ENCODE measurements at regions not wholly inside any gene's neighbourhood (a gene's known extent, or its start where the extent isn't known, plus 50 kb on each side); places are given as distances from the start of the nearest gene placed in this dataset.
"Not testable (repeated sequence)": the region's sequence is repeated elsewhere in the genome, so short reads cannot be mapped to it uniquely, and the experiment has no call there.

DNA sequence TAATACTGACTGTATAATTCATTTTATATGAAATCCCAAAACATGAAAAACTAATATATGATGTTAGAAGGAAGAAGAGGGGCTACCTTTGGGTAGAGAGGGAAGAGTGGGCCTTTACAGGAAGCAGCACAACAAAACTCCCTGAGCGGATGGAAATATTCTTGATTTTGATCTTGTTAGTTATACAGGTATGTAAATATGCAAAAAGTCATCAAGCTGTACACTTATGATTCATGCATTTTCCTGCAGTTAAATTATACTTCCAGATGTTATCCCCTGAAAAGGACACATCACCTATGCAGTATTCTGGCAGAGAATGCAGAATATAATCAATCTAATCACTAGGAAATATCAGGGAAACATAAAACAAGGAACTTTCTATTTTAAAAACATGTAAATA is 249.4 kb upstream of the MGAT5 start:
- 80% methylated on average over 1 of the region's 1 CpG for WGBS (ENCODE audit: insufficient coverage)
- Histone ChIP-seq H3K36me3 (ENCODE audit: control insufficient read depth, insufficient read depth, low read length) (no peaks in the 10 kb centered on the region), H3K4me1 (ENCODE audit: control insufficient read depth, insufficient read depth, low read length) (no peaks in the 10 kb centered on the region), H3K4me3 (ENCODE audit: low read length) (no peak overlapping the region), H3K9me3 (replicated peaks; ENCODE audit: control insufficient read depth, low read depth, low read length) (no peaks in the 10 kb centered on the region), H3K27me3 (ENCODE audit: control insufficient read depth, insufficient read depth, low read length) (no peaks in the 10 kb centered on the region), H3K27ac (ENCODE audit: low read length) (no peak overlapping the region)
- no peak for DNase-seq

DNA sequence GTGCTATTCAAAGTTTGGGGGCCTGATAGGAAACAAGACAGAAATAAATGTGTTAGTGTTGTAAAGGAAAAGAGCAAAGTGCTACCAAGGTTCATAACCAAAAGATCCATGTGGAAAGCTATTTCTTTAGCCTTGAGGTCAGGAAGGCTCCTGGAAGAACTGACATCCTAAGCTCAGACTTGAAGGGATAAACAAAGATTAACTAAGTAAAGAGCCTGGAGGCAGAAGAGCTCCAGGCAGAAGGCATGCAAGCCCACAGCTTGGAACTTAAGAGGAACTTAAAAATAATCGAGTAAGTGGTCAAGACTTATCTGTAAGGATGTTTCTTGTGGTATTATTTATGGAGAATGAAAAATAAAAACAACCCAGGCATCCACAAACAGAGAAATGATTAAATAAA is 245.0 kb upstream of the MGAT5 start:
- Histone ChIP-seq H3K27me3 (ENCODE audit: control insufficient read depth, insufficient read depth, low read length) (no peaks in the 10 kb centered on the region), H3K9me3 (replicated peaks; ENCODE audit: control insufficient read depth, low read depth, low read length) (no peaks in the 10 kb centered on the region), H3K27ac (ENCODE audit: low read length) (no peak overlapping the region), H3K4me1 (ENCODE audit: control insufficient read depth, insufficient read depth, low read length) (no peaks in the 10 kb centered on the region), H3K4me3 (ENCODE audit: low read length) (no peak overlapping the region), H3K36me3 (ENCODE audit: control insufficient read depth, insufficient read depth, low read length) (no peaks in the 10 kb centered on the region)
- DNase-seq, result no peak
- WGBS (ENCODE audit: insufficient coverage), result no CpG with 5 or more reads among the region's 1 CpG

DNA sequence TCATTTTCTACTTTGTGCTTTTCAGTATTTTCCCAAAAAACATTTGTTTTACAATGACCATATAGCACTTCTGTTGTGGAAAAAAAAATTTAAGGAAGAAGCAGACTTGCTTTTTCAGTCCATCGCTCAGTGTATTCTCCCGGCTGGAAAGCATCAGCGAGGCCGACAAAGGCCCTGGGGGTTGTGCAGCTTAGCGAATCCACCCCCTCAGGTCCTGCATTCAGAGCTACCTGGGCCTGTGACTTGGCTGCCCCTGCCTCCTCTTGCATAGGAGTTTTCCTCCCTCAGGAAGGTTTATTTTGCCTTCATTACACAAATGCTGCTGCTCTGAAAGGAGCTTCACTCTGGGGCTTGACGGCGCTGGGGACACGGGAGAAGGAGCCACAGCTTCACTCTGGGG is 244.4 kb upstream of the MGAT5 start:
- Histone ChIP-seq H3K27ac (ENCODE audit: low read length) (no peak overlapping the region), H3K4me3 (ENCODE audit: low read length) (no peak overlapping the region), H3K27me3 (ENCODE audit: control insufficient read depth, insufficient read depth, low read length) (no peaks in the 10 kb centered on the region), H3K4me1 (ENCODE audit: control insufficient read depth, insufficient read depth, low read length) (no peaks in the 10 kb centered on the region), H3K36me3 (ENCODE audit: control insufficient read depth, insufficient read depth, low read length) (no peaks in the 10 kb centered on the region), H3K9me3 (replicated peaks; ENCODE audit: control insufficient read depth, low read depth, low read length) (no peaks in the 10 kb centered on the region)
- 50% methylated on average over 4 of the region's 8 CpGs for WGBS (ENCODE audit: insufficient coverage)
- no peak for DNase-seq

DNA sequence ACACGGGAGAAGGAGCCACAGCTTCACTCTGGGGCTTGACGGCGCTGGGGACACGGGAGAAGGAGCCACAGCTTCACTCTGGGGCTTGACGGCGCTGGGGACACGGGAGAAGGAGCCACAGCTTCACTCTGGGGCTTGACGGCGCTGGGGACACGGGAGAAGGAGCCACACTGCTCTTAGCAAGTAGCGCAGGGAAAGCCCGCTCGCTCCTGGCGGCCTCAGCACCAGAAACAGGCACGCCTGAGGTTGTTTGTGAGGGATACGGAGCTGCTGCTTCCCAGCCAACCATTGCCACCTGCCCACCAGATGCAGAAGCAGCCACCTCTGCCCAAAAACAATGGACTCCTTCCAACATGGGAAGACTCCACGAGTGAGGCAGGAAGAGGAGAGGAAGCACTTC is 244.0 kb upstream of the MGAT5 start:
- not testable (repeated sequence) for H3K36me3 ChIP-seq (ENCODE audit: control insufficient read depth, insufficient read depth, low read length); H3K27me3 ChIP-seq (ENCODE audit: control insufficient read depth, insufficient read depth, low read length); DNase-seq; H3K9me3 ChIP-seq (replicated peaks; ENCODE audit: control insufficient read depth, low read depth, low read length); H3K27ac ChIP-seq (ENCODE audit: low read length); H3K4me3 ChIP-seq (ENCODE audit: low read length); H3K4me1 ChIP-seq (ENCODE audit: control insufficient read depth, insufficient read depth, low read length)
- no CpG with 5 or more reads among the region's 17 CpGs for WGBS (ENCODE audit: insufficient coverage)

DNA sequence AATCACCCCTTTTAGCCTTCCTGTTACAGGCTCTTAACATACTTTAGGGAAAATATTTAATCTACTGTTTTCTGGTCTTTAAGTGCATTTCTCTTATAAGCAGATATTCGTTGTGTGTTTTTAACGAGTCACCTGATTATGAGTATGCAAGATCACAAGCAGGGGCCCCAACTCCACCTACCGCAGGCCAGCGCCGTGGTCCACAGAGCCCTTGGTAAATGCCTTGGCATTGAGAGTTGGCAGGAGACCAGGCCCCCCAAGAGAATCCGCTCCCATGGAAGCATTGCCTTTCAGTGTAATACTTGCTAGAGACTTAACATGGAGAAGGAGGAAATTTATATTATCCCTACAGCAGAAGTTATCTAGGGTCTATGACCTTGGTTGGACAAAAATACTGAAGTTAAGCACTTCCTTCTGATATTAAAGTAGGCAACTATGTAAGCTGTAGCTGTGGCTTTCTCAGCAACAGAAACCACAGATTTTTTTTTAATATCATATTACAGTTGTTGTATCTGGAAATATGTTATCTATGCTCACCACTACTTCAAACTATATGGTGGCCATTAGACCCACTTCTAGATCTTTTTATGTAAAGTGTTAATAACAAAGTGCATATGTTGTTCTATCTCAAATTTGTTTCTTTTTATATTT is 241.8 kb upstream of the MGAT5 start:
- WGBS (ENCODE audit: insufficient coverage), result 83% methylated on average over 5 of the region's 6 CpGs
- H3K9me3 ChIP-seq (replicated peaks; ENCODE audit: control insufficient read depth, low read depth, low read length), result no peaks in the 10 kb centered on the region
- no peaks in the 10 kb centered on the region for H3K4me1 ChIP-seq (ENCODE audit: control insufficient read depth, insufficient read depth, low read length)
- H3K27ac ChIP-seq (ENCODE audit: low read length), result no peak overlapping the region
- DNase-seq, result no peak
- H3K4me3 ChIP-seq (ENCODE audit: low read length), result no peak overlapping the region
- H3K36me3 ChIP-seq (ENCODE audit: control insufficient read depth, insufficient read depth, low read length), result no peaks in the 10 kb centered on the region
- H3K27me3 ChIP-seq (ENCODE audit: control insufficient read depth, insufficient read depth, low read length), result no peaks in the 10 kb centered on the region

DNA sequence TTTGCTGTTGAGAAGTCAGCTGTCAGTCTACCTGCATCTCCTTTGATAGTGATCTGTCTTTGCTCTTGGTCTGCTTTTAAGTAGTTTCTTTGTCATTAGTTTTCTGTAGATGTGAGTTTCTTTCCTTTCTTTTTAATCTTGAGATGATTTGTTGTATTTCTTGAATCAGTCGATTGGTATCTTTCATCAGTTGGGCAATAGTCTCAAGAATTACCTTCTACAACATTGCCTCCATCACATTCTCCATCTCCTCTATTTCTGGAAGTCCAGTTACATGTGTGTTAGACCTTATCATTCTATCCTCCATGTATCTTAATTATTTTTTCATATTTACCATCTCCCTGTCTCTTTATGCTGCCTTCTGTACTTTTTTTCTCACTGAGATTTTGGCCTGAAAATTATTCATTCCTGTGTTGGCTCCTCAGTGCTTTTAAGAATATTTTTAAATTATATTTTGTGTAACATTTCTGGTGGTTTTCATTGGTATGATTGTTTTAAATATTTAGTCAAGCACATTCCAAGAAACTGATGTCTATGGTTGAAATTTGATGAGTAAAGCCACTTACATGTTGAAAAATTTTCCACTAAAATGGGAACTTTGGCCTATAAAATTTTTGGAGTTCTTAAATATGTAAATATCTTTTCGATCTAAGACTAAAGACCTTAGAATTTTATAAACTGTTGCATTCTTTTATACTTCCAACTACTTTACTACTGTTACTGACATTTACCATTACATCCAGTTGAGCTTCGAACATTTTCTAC is 239.5 kb upstream of the MGAT5 start:
- no peaks in the 10 kb centered on the region for H3K9me3 ChIP-seq (replicated peaks; ENCODE audit: control insufficient read depth, low read depth, low read length)
- H3K27me3 ChIP-seq (ENCODE audit: control insufficient read depth, insufficient read depth, low read length), result no peaks in the 10 kb centered on the region
- no peak overlapping the region for H3K27ac ChIP-seq (ENCODE audit: low read length)
- no CpG with 5 or more reads among the region's 3 CpGs for WGBS (ENCODE audit: insufficient coverage)
- no peaks in the 10 kb centered on the region for H3K4me1 ChIP-seq (ENCODE audit: control insufficient read depth, insufficient read depth, low read length)
- no peak for DNase-seq
- H3K4me3 ChIP-seq (ENCODE audit: low read length), result no peak overlapping the region
- H3K36me3 ChIP-seq (ENCODE audit: control insufficient read depth, insufficient read depth, low read length), result no peaks in the 10 kb centered on the region

DNA sequence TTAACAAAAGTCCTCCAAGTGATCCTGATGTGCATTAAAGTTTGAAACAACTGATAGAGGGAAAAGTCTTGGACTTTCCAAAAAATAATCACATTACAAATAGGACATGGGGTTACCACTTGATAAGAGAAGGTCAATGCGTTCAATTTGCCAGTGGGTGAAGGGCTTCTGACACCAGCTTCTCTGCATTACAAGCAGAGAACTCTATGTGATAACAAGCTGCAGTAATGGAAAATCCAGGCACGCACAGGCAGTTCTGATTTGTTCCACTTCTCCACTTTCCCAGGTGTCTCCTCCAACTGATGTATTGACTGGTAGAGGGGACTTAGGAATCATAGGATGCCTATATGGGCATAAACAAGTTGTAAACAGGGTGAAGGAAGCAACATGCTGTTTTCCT is 234.0 kb upstream of the MGAT5 start:
- no peak overlapping the region for H3K27ac ChIP-seq (ENCODE audit: low read length)
- no peaks in the 10 kb centered on the region for H3K4me1 ChIP-seq (ENCODE audit: control insufficient read depth, insufficient read depth, low read length)
- H3K36me3 ChIP-seq (ENCODE audit: control insufficient read depth, insufficient read depth, low read length), result no peaks in the 10 kb centered on the region
- no peaks in the 10 kb centered on the region for H3K27me3 ChIP-seq (ENCODE audit: control insufficient read depth, insufficient read depth, low read length)
- H3K4me3 ChIP-seq (ENCODE audit: low read length), result no peak overlapping the region
- WGBS (ENCODE audit: insufficient coverage), result no CpG with 5 or more reads among the region's 2 CpGs
- no peak for DNase-seq
- H3K9me3 ChIP-seq (replicated peaks; ENCODE audit: control insufficient read depth, low read depth, low read length), result no peaks in the 10 kb centered on the region

DNA sequence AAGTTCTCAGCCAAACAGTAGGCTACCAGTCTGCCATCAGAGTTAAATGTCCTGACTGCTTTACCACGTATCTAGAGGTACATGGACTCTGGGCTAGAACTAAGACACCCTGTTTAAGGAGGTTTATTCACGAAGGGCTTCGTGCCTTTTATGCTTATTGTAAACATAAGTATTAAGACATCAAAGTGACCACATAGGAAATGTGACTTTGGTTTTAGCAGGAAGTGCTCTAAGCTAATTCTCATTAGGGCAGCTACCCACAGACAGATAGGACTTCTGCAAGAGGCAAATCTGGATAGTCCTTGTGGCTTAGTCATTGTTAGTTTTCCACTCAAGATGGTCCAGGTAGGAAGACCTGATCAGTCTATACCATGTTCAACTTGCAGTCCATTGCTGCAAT is 233.3 kb upstream of the MGAT5 start:
- no peak overlapping the region for H3K27ac ChIP-seq (ENCODE audit: low read length)
- H3K27me3 ChIP-seq (ENCODE audit: control insufficient read depth, insufficient read depth, low read length), result no peaks in the 10 kb centered on the region
- no peaks in the 10 kb centered on the region for H3K36me3 ChIP-seq (ENCODE audit: control insufficient read depth, insufficient read depth, low read length)
- H3K9me3 ChIP-seq (replicated peaks; ENCODE audit: control insufficient read depth, low read depth, low read length), result no peaks in the 10 kb centered on the region
- DNase-seq, result no peak
- no CpG with 5 or more reads among the region's 3 CpGs for WGBS (ENCODE audit: insufficient coverage)
- no peak overlapping the region for H3K4me3 ChIP-seq (ENCODE audit: low read length)
- H3K4me1 ChIP-seq (ENCODE audit: control insufficient read depth, insufficient read depth, low read length), result no peaks in the 10 kb centered on the region

DNA sequence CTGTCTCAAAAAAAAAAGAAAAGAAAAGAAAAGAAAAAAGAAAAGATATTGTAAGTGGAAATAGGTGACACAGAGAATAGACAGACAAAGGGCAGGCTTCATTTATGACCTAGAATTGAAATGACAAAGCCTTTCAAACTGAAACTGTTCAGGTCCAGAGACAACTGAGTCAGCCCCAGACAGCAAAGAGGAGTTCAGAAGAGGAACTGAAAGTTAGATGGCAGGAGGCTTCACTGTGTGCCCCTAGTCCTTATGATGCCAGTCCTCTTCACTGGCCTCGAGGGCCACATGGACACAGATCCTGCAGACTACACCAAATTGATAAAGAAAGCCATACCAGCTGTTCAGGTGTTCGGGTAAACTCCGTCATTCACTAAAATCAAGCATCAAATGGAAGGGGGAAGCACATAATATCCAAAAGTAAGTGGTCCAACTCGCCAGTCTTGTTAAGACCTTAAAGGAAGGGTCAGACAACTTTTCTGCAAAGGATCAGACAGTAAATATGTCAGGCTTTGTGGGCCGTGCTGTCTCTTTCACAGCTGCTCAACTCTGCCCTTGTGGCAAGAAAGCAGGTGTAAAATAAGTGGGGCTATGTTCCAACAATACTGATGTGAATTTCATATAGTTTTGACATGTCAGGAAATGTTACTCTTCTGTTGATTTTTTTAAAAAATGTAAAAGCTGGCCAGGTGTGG is 231.9 kb upstream of the MGAT5 start:
- no peaks in the 10 kb centered on the region for H3K36me3 ChIP-seq (ENCODE audit: control insufficient read depth, insufficient read depth, low read length)
- H3K27me3 ChIP-seq (ENCODE audit: control insufficient read depth, insufficient read depth, low read length), result no peaks in the 10 kb centered on the region
- WGBS (ENCODE audit: insufficient coverage), result 75% methylated on average over 4 of the region's 5 CpGs
- no peaks in the 10 kb centered on the region for H3K9me3 ChIP-seq (replicated peaks; ENCODE audit: control insufficient read depth, low read depth, low read length)
- no peak overlapping the region for H3K4me3 ChIP-seq (ENCODE audit: low read length)
- H3K27ac ChIP-seq (ENCODE audit: low read length), result no peak overlapping the region
- DNase-seq, result no peak
- peaks cover 5% of the 10 kb centered on the region for H3K4me1 ChIP-seq (ENCODE audit: control insufficient read depth, insufficient read depth, low read length)

DNA sequence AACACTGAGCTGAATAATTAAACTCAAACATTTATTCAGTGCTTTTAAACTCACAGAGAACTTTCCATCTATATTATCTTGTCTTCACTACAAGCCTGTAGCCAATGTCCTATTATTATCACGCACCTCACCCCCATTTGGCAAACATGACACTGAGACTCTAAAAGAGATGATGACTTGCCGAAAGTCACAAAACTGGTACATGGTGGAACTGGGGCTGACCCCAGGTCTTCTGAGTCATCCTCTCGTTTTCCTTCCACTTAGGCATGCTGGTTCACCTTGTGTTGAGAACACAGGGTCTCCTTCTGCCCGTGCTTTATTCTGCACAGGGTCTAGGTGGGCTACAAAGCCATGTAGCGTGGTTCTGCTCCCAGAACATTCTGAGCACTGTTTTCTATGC is 230.0 kb upstream of the MGAT5 start:
- H3K9me3 ChIP-seq (replicated peaks; ENCODE audit: control insufficient read depth, low read depth, low read length), result no peaks in the 10 kb centered on the region
- no peaks in the 10 kb centered on the region for H3K36me3 ChIP-seq (ENCODE audit: control insufficient read depth, insufficient read depth, low read length)
- 90% methylated on average over 3 of the region's 5 CpGs for WGBS (ENCODE audit: insufficient coverage)
- no peak overlapping the region for H3K27ac ChIP-seq (ENCODE audit: low read length)
- H3K27me3 ChIP-seq (ENCODE audit: control insufficient read depth, insufficient read depth, low read length), result peaks cover 10% of the 10 kb centered on the region
- H3K4me1 ChIP-seq (ENCODE audit: control insufficient read depth, insufficient read depth, low read length), result peaks cover 14% of the 10 kb centered on the region
- no peak overlapping the region for H3K4me3 ChIP-seq (ENCODE audit: low read length)
- DNase-seq, result no peak

All from muscle of leg (tissue), 3 donors.